ENCODE measurements at regions not wholly inside any gene's neighbourhood (a gene's known extent, or its start where the extent isn't known, plus 50 kb on each side); places are given as distances from the start of the nearest gene placed in this dataset.

DNA sequence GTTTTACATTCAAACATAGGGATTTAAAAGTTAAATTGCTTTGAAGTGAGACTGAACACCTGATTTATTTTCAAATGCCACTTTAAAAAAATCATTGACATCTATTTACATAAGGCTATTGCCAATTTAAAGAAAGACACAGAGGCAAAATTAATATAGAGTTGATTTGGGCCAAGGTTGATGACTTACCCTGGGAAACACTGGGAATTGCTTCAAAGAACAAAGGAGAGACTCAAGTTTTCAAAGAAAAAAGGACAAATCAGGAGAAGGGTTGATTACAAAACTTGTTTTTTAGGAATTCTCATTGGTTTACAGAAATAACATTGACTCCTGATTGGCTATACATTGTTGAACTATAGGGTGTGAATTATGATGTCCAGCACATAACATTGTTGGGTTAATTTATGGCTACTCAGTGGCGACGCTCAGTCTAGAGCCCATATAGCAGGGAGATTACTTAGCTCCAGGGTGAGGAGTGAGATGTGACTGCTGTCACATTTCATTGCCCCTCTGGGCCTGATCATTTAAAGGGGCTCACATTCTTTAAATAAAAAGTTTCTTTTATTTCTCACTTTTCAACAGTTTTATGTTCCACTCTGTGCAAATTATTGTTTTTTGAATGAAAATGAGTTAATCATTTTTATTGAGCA, 184.6 kb downstream of the SPATA18 start:
- H3K4me1 ChIP-seq (ENCODE audit: control insufficient read depth, extremely low read depth, insufficient read depth, low read length), result no peaks in the 10 kb centered on the region
- no peak overlapping the region for H3K27ac ChIP-seq (ENCODE audit: control insufficient read depth, insufficient read depth, low read length)
- no peaks in the 10 kb centered on the region for H3K36me3 ChIP-seq (ENCODE audit: control insufficient read depth in 2 of 2, extremely low read depth in 1 of 2, insufficient read depth in 2 of 2, low read length in 2 of 2)
- H3K27me3 ChIP-seq (ENCODE audit: control insufficient read depth, extremely low read depth, insufficient read depth, low read length), result no peaks in the 10 kb centered on the region
- dilution Hi-C loops (cut with MboI; ENCODE audit: extremely low pct_ligation_motif_present, low sequenced_read_pairs), result no loop called here
- FAIRE-seq (no peak), DNase-seq (ENCODE audit: low read depth, low spot score) (no peak)
- TF ChIP-seq, protein P1, sequence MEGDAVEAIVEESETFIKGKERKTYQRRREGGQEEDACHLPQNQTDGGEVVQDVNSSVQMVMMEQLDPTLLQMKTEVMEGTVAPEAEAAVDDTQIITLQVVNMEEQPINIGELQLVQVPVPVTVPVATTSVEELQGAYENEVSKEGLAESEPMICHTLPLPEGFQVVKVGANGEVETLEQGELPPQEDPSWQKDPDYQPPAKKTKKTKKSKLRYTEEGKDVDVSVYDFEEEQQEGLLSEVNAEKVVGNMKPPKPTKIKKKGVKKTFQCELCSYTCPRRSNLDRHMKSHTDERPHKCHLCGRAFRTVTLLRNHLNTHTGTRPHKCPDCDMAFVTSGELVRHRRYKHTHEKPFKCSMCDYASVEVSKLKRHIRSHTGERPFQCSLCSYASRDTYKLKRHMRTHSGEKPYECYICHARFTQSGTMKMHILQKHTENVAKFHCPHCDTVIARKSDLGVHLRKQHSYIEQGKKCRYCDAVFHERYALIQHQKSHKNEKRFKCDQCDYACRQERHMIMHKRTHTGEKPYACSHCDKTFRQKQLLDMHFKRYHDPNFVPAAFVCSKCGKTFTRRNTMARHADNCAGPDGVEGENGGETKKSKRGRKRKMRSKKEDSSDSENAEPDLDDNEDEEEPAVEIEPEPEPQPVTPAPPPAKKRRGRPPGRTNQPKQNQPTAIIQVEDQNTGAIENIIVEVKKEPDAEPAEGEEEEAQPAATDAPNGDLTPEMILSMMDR (optimal IDR thresholded peaks at IDR 0.05 in 1 of 3, IDR thresholded peaks at IDR 0.05 in 1 of 3, conservative IDR thresholded peaks at IDR 0.05 in 1 of 3; ENCODE audit: extremely low read depth in 1 of 3, insufficient read depth in 2 of 3, low read length in 3 of 3), result no peak
- TF ChIP-seq EZH2 (IDR thresholded peaks at IDR 0.05; ENCODE audit: low read length), result no peak
- no peaks in the 10 kb centered on the region for H3K9me1 ChIP-seq (ENCODE audit: control insufficient read depth, extremely low read depth, insufficient read depth, low read length)
- no peak overlapping the region for H3K4me3 ChIP-seq (ENCODE audit: control insufficient read depth in 2 of 3, extremely low read depth in 1 of 3, insufficient read depth in 2 of 3, low read depth in 1 of 3, low read length in 3 of 3)
- no peaks in the 10 kb centered on the region for H4K20me1 ChIP-seq (ENCODE audit: control insufficient read depth, extremely low read depth, insufficient read depth, low read length)
- no peak overlapping the region for H3K4me2 ChIP-seq (ENCODE audit: control insufficient read depth, extremely low read depth, insufficient read depth, low read depth, low read length)
- H3K9ac ChIP-seq (ENCODE audit: control insufficient read depth, extremely low read depth, insufficient read depth, low read length), result no peak overlapping the region
- no peaks in the 10 kb centered on the region for H3K9me3 ChIP-seq (ENCODE audit: control insufficient read depth, low read depth, low read length)
- H2AFZ ChIP-seq (ENCODE audit: control insufficient read depth, low read length), result no peak overlapping the region
- no peaks in the 10 kb centered on the region for H3K79me2 ChIP-seq (ENCODE audit: control insufficient read depth, insufficient read depth, low read length)

DNA sequence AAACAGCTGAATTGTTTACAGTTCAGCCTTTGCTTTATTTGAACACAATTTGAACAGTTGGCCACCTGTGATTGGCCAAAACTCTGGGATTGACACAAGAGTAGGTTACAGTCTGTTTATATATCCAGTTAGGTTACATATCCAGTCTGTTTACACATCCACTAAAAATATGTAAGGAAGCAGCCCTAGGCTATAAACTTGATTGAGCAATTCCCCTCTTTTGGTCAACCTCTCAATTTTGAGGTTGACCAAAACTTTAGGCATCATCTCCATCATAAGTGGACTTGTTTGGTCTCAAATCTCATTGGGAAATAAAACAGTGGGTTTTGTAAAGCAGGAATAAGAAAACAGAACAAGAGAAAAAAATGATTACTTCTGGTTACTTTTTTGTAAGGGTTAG, 190.8 kb downstream of the SPATA18 start:
- no peaks in the 10 kb centered on the region for H3K36me3 ChIP-seq (ENCODE audit: control insufficient read depth in 2 of 2, extremely low read depth in 1 of 2, insufficient read depth in 2 of 2, low read length in 2 of 2)
- no peaks in the 10 kb centered on the region for H4K20me1 ChIP-seq (ENCODE audit: control insufficient read depth, extremely low read depth, insufficient read depth, low read length)
- no peak overlapping the region for H3K4me3 ChIP-seq (ENCODE audit: control insufficient read depth in 2 of 3, extremely low read depth in 1 of 3, insufficient read depth in 2 of 3, low read depth in 1 of 3, low read length in 3 of 3)
- no peak for FAIRE-seq
- dilution Hi-C loops (cut with MboI; ENCODE audit: extremely low pct_ligation_motif_present, low sequenced_read_pairs), result no loop called here
- H2AFZ ChIP-seq (ENCODE audit: control insufficient read depth, low read length), result no peak overlapping the region
- no peak for TF ChIP-seq EZH2 (IDR thresholded peaks at IDR 0.05; ENCODE audit: low read length)
- TF ChIP-seq, protein P1 (optimal IDR thresholded peaks at IDR 0.05 in 1 of 3, IDR thresholded peaks at IDR 0.05 in 1 of 3, conservative IDR thresholded peaks at IDR 0.05 in 1 of 3; ENCODE audit: extremely low read depth in 1 of 3, insufficient read depth in 2 of 3, low read length in 3 of 3), result no peak
- H3K9me1 ChIP-seq (ENCODE audit: control insufficient read depth, extremely low read depth, insufficient read depth, low read length), result no peaks in the 10 kb centered on the region
- no peak overlapping the region for H3K4me2 ChIP-seq (ENCODE audit: control insufficient read depth, extremely low read depth, insufficient read depth, low read depth, low read length)
- no peak overlapping the region for H3K27ac ChIP-seq (ENCODE audit: control insufficient read depth, insufficient read depth, low read length)
- H3K27me3 ChIP-seq (ENCODE audit: control insufficient read depth, extremely low read depth, insufficient read depth, low read length), result no peaks in the 10 kb centered on the region
- H3K79me2 ChIP-seq (ENCODE audit: control insufficient read depth, insufficient read depth, low read length), result no peaks in the 10 kb centered on the region
- no peaks in the 10 kb centered on the region for H3K4me1 ChIP-seq (ENCODE audit: control insufficient read depth, extremely low read depth, insufficient read depth, low read length)
- DNase-seq (ENCODE audit: low read depth, low spot score), result no peak
- H3K9me3 ChIP-seq (ENCODE audit: control insufficient read depth, low read depth, low read length), result no peaks in the 10 kb centered on the region
- no peak overlapping the region for H3K9ac ChIP-seq (ENCODE audit: control insufficient read depth, extremely low read depth, insufficient read depth, low read length)
